HG02571 (cell line): ENCODE measurements at regions not wholly inside any gene's neighbourhood (a gene's known extent, or its start where the extent isn't known, plus 50 kb on each side); places are given as distances from the start of the nearest gene placed in this dataset.

Experiments used
- ATAC-seq: cut with Tn5 transposase; IDR thresholded peaks from one replicate; pipeline ENCODE4 v1.9.1; 2021; ENCODE audit warnings: mild to moderate bottlenecking, moderate library complexity; ENCODE audit not compliant: unreplicated experiment

GRCh38 chr1:219405531-219406331, 207.2 kb downstream of the ZC3H11B start:
- ATAC-seq, result no peak

GRCh38 chr1:219404629-219405028, 208.3 kb downstream of the ZC3H11B start:
- no peak for ATAC-seq

GRCh38 chr1:219402925-219403324, 210.0 kb downstream of the ZC3H11B start:
- ATAC-seq, result no peak

- no peak for ATAC-seq
Measured at GRCh38 chr1:219401724-219402625, 210.9 kb downstream of the ZC3H11B start.

- no peak for ATAC-seq
Measured at GRCh38 chr1:219399446-219399845, 213.5 kb downstream of the ZC3H11B start.

GRCh38 chr1:219398815-219399396, 214.0 kb downstream of the ZC3H11B start:
- ATAC-seq, result no peak

DNA sequence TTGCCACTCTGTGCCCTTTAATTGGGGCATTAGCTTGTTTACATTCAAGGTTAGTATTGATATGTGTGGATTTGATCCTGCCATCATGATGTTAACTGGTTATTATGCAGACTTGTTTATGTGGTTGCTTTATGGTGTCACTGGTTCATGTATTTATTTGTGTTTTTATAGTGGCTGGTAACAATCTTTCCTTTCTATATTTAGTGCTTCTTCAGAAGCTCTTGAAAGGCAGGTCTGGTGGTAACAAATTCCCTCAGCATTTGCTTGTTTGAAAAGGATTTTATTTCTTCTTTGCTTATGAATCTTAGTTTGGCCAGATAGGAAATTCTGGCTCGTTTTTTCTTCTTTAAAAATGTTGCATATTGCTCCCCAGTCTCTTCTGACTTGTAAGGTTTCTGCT, 215.4 kb downstream of the ZC3H11B start:
- no peak for ATAC-seq

DNA sequence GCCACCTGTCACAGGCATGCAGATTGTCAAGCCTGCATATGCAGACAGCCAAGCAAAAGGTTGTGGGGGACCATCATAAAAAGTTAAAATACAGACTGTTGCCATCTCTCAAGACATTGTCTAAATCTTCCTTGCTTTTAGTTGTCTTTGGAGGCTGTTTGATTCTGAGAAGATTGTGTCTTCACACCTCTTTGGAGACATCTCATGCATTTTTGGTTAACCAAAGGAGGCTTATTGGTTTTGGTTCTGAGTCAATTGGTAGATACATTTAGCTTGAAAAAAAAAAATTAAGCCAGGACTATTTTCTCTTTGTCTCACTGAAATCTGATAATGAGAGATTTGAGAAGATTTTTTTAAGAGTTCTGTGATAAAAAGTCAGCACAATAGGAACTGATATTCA, 217.6 kb downstream of the LYPLAL1 start:
- no peak for ATAC-seq

- no peak for ATAC-seq
Measured at GRCh38 chr1:219387211-219387610, 213.5 kb downstream of the LYPLAL1 start.

GRCh38 chr1:219385787-219386427, 212.2 kb downstream of the LYPLAL1 start:
- ATAC-seq, result peak; percentile 92

GRCh38 chr1:219383281-219383680, 209.6 kb downstream of the LYPLAL1 start:
- no peak for ATAC-seq

- no peak for ATAC-seq
Measured at GRCh38 chr1:219381396-219381795, 207.7 kb downstream of the LYPLAL1 start.

- ATAC-seq, result no peak
Measured at GRCh38 chr1:219380463-219380862, 206.8 kb downstream of the LYPLAL1 start.

GRCh38 chr1:219379691-219380090, 206.0 kb downstream of the LYPLAL1 start:
- no peak for ATAC-seq

DNA sequence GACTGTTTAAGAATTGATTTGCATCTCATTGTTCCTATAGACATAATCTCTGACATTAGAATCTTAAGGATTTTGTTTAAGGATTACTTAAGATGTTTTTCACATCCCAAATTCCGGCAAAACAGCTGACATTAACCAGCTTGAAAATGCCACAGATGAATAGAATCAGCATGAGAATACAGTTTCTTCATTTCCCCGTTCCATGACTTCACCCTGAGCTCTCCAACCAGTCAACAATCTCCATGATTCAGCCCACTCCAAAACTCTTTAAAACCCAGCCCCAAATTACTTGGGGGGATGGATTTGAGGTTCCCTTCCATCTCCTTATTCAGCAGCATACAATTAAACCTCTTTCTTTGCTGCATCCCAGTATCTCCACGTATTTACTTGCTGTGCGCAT, 201.0 kb downstream of the LYPLAL1 start:
- ATAC-seq, result no peak

DNA sequence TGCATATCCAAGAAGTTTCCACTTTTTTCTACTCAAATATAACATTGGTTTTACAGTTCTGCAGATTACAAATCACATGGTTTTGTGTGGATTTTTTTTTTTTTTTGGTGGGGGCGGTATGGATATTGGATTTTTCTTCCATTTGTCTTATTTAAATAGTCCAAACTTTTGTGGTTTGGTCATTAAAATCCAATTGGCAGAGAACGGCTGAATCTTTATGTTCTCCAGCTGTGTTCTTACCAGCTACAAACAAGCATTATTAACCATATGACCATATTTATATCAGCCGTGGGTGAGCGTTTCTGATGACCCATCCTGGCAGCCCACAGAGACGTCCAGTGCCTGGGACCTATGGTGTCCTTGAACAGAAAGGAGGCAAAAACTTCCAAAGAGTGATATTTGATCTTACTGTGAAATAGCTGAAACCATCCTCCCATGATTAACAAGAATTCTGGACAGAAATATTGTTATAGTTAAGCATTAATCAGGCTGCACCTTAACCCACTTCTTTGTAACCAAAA, 200.4 kb downstream of the LYPLAL1 start:
- ATAC-seq, result no peak

GRCh38 chr1:219373616-219373935, 199.9 kb downstream of the LYPLAL1 start:
- ATAC-seq, result no peak

GRCh38 chr1:219372916-219373615, 199.4 kb downstream of the LYPLAL1 start:
- no peak for ATAC-seq

GRCh38 chr1:219371471-219371870, 197.8 kb downstream of the LYPLAL1 start:
- ATAC-seq, result no peak

GRCh38 chr1:219367496-219367895, 193.8 kb downstream of the LYPLAL1 start:
- no peak for ATAC-seq
